ENCODE measurements at regions not wholly inside any gene's neighbourhood (a gene's known extent, or its start where the extent isn't known, plus 50 kb on each side); places are given as distances from the start of the nearest gene placed in this dataset.

DNA sequence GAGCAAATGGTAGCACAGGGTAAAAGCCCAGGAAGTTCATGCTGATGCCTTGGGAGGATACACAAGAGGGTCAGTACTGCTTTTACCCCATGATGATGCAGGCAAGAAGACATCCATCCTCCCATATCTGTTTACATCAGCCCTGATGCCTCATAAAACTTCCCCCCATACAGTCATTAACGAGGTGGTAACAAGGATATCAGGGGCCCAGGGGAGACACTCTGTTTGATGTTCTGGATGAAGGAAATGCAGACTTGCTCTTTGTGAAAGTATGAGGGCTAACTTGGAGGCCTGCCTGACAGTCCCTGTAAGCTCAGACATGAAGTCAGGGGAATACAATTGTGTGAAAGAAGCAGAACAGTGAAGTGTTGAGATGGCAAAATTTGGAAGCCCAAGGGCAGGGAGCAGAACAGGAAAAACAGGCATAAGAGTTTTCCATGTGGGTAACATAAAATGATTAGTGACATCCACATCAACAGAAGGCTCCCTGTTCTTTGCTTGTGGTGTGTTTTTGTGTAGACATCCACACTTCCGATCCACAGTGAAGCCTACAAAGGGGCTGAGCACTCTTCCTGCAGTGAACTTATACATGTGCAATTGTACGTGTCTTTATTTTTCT, 813.4 kb downstream of the MAFB start:
- Histone ChIP-seq H3K4me1 (ENCODE audit: insufficient read depth, low read length) (no peaks in the 10 kb centered on the region), H3K4me3 (ENCODE audit: low read length) (no peak overlapping the region), H3K27me3 (ENCODE audit: control insufficient read depth in 1 of 2, insufficient read depth in 2 of 2, low read length in 2 of 2) (no peaks in the 10 kb centered on the region), H3K9me3 (ENCODE audit: control insufficient read depth in 1 of 2, insufficient read depth in 1 of 2, low read length in 2 of 2) (no peaks in the 10 kb centered on the region), H3K36me3 (ENCODE audit: insufficient read depth, low read length) (no peaks in the 10 kb centered on the region), H3K27ac (ENCODE audit: low read depth in 1 of 2, low read length in 2 of 2) (no peak overlapping the region)
- POLR2A ChIA-PET = no interaction called here
- DNase-seq (no peak), ATAC-seq (ENCODE audit: poor library complexity) (no peak)
- Mint-ChIP-seq H3K27ac (no peak overlapping the region), H3K4me1 (ENCODE audit: low read depth) (no peaks in the 10 kb centered on the region), H3K4me3 (no peak overlapping the region), H3K36me3 (ENCODE audit: low read depth) (no peaks in the 10 kb centered on the region), H3K9me3 (no peaks in the 10 kb centered on the region), H3K27me3 (peaks cover 4% of the 10 kb centered on the region)
- CTCF ChIA-PET = no interaction called here
- intact Hi-C loops (cut with DNase I, micrococcal nuclease) = no loop called here
- TF ChIP-seq, protein P1, sequence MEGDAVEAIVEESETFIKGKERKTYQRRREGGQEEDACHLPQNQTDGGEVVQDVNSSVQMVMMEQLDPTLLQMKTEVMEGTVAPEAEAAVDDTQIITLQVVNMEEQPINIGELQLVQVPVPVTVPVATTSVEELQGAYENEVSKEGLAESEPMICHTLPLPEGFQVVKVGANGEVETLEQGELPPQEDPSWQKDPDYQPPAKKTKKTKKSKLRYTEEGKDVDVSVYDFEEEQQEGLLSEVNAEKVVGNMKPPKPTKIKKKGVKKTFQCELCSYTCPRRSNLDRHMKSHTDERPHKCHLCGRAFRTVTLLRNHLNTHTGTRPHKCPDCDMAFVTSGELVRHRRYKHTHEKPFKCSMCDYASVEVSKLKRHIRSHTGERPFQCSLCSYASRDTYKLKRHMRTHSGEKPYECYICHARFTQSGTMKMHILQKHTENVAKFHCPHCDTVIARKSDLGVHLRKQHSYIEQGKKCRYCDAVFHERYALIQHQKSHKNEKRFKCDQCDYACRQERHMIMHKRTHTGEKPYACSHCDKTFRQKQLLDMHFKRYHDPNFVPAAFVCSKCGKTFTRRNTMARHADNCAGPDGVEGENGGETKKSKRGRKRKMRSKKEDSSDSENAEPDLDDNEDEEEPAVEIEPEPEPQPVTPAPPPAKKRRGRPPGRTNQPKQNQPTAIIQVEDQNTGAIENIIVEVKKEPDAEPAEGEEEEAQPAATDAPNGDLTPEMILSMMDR (IDR thresholded peaks at IDR 0.05) = no peak

DNA sequence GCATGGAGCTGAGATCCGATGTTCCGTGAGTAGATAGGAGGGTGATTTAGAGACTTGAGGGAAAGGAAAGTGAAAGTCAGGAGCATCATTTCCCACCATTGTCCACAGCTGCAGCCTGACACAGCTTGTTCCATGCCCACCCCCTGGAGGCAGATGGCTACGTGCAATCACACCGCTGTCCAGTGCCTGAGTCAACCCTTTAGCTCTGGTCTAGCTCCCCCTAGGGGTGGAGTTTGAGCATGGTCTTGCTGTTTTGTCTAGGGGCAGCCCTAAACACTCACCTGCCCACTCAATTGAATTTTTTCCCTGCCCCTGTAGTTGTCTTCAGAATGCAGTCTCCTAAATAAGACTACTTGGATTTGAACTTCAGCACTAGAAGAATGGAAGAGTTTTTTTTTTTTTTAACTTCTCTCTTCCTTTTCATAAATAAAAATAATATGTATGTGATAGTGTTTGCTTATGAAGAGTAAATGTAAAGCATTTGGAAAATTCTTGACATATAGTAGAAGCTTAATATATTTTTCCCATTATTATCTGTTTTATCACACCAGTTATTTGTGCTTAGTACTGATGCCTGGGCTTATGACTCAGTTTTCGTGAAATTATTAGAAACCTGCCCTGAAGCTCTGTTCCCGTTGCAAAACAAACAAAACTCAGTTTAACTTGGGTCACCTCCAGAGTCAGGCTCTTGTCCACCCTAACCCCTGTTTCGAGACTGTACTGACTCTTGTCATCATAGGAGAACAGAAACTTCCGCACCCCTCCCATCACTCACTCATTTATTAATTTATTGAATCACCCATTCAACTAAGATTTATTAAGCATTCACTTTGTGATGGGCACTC, 814.8 kb downstream of the MAFB start:
- ATAC-seq (ENCODE audit: poor library complexity) = no peak
- no peaks in the 10 kb centered on the region for H3K4me1 Mint-ChIP-seq (ENCODE audit: low read depth)
- H3K9me3 Mint-ChIP-seq = no peaks in the 10 kb centered on the region
- H3K36me3 Mint-ChIP-seq (ENCODE audit: low read depth) = no peaks in the 10 kb centered on the region
- no peak overlapping the region for H3K4me3 ChIP-seq (ENCODE audit: low read length)
- no peaks in the 10 kb centered on the region for H3K27me3 ChIP-seq (ENCODE audit: control insufficient read depth in 1 of 2, insufficient read depth in 2 of 2, low read length in 2 of 2)
- ChIA-PET POLR2A (no interaction called here), CTCF (no interaction called here)
- TF ChIP-seq, protein P1 (IDR thresholded peaks at IDR 0.05) = no peak
- H3K4me1 ChIP-seq (ENCODE audit: insufficient read depth, low read length) = no peaks in the 10 kb centered on the region
- intact Hi-C loops (cut with DNase I, micrococcal nuclease) = no loop called here
- H3K27ac ChIP-seq (ENCODE audit: low read depth in 1 of 2, low read length in 2 of 2) = no peak overlapping the region
- H3K9me3 ChIP-seq (ENCODE audit: control insufficient read depth in 1 of 2, insufficient read depth in 1 of 2, low read length in 2 of 2) = no peaks in the 10 kb centered on the region
- peaks cover 4% of the 10 kb centered on the region for H3K27me3 Mint-ChIP-seq
- peak in 2 of 14 experiments; percentile 8 to 15 for DNase-seq
- H3K27ac Mint-ChIP-seq = no peak overlapping the region
- H3K4me3 Mint-ChIP-seq = no peak overlapping the region
- no peaks in the 10 kb centered on the region for H3K36me3 ChIP-seq (ENCODE audit: insufficient read depth, low read length)

DNA sequence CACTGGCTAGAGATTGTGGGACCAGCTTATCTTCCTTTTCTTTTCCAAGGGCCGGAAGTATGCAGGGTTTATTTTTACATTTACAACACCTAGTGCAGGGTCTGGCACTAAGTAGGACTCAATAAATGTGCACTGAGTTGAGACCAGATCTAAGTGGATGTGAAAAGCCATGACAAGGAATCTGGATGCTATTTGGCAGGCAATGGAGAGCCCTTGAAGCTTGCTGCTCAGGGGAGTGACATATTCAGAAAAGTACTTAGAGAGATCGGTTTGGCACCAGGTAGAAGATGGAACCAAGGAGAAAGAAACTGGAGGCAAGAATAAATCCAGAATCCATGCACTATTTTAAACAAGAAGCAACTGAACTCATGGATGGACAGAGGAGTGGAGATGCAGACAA, 815.8 kb downstream of the MAFB start:
- no peaks in the 10 kb centered on the region for H3K4me1 ChIP-seq (ENCODE audit: insufficient read depth, low read length)
- no peaks in the 10 kb centered on the region for H3K36me3 ChIP-seq (ENCODE audit: insufficient read depth, low read length)
- Mint-ChIP-seq H3K9me3 (no peaks in the 10 kb centered on the region), H3K4me3 (no peak overlapping the region), H3K27ac (no peak overlapping the region), H3K36me3 (ENCODE audit: low read depth) (no peaks in the 10 kb centered on the region), H3K27me3 (peaks cover 4% of the 10 kb centered on the region), H3K4me1 (ENCODE audit: low read depth) (no peaks in the 10 kb centered on the region)
- H3K9me3 ChIP-seq (ENCODE audit: control insufficient read depth in 1 of 2, insufficient read depth in 1 of 2, low read length in 2 of 2) = no peaks in the 10 kb centered on the region
- no peak for DNase-seq
- TF ChIP-seq, protein P1 (IDR thresholded peaks at IDR 0.05) = no peak
- H3K27ac ChIP-seq (ENCODE audit: low read depth in 1 of 2, low read length in 2 of 2) = no peak overlapping the region
- no peak for ATAC-seq (ENCODE audit: poor library complexity)
- POLR2A ChIA-PET = no interaction called here
- no peak overlapping the region for H3K4me3 ChIP-seq (ENCODE audit: low read length)
- CTCF ChIA-PET = no interaction called here
- H3K27me3 ChIP-seq (ENCODE audit: control insufficient read depth in 1 of 2, insufficient read depth in 2 of 2, low read length in 2 of 2) = no peaks in the 10 kb centered on the region
- intact Hi-C loops (cut with DNase I, micrococcal nuclease) = no loop called here
